Nephron (organoid): ENCODE measurements at regions not wholly inside any gene's neighbourhood (a gene's known extent, or its start where the extent isn't known, plus 50 kb on each side); places are given as distances from the start of the nearest gene placed in this dataset.

Experiments
- H3K27ac Mint-ChIP-seq, 3 experiments: 2 replicates each; pipeline ENCODE4 v1.8.0; 2020; ENCODE audit warnings: mixed read lengths in 3 of 3, mild to moderate bottlenecking in 2 of 3, moderate library complexity in 1 of 3
- H3K27me3 Mint-ChIP-seq: 2 replicates; pipeline ENCODE4 v1.8.0; 2021; ENCODE audit warnings: low read depth, mild to moderate bottlenecking, moderate library complexity, mixed read lengths
- H3K36me3 Mint-ChIP-seq: 2 replicates; pipeline ENCODE4 v1.8.0; 2020; ENCODE audit warnings: low read depth, mixed read lengths
- H3K4me1 Mint-ChIP-seq: 2 replicates; pipeline ENCODE4 v1.8.0; 2020; ENCODE audit warnings: mixed read lengths
- H3K4me3 Mint-ChIP-seq, 3 experiments: 2 replicates each; pipeline ENCODE4 v1.8.0; 2020; ENCODE audit warnings: mild to moderate bottlenecking in 3 of 3, mixed read lengths in 3 of 3, moderate library complexity in 2 of 3
- H3K9me3 Mint-ChIP-seq: 2 replicates; pipeline ENCODE4 v1.8.0; 2020; ENCODE audit warnings: mixed read lengths
- CTCF ChIP-seq, 3 experiments: fragments of 200-600 bp; sonication (generic); IDR thresholded peaks; one replicate each; pipeline ENCODE4 v1.5.0; 2021; ENCODE audit warnings: antibody characterized with exemption in 3 of 3; ENCODE audit not compliant: unreplicated experiment in 3 of 3

- H3K27ac Mint-ChIP-seq = no peak overlapping the region
- no peaks in the 10 kb centered on the region for H3K4me1 Mint-ChIP-seq
- no peaks in the 10 kb centered on the region for H3K36me3 Mint-ChIP-seq
- peaks cover 3% of the 10 kb centered on the region for H3K9me3 Mint-ChIP-seq
- no peak overlapping the region for H3K4me3 Mint-ChIP-seq
- H3K27me3 Mint-ChIP-seq = no peaks in the 10 kb centered on the region
- TF ChIP-seq CTCF (IDR thresholded peaks at IDR 0.05; ENCODE audit: unreplicated experiment in 3 of 3) = no peak
Observed at GRCh38 chr3:87982421-87982820, 76.4 kb downstream of the CGGBP1 start.

GRCh38 chr3:87979527-87979926, 79.3 kb downstream of the CGGBP1 start:
- Mint-ChIP-seq H3K27ac (no peak overlapping the region), H3K27me3 (no peaks in the 10 kb centered on the region), H3K4me1 (no peaks in the 10 kb centered on the region), H3K9me3 (peaks cover 3% of the 10 kb centered on the region), H3K4me3 (no peak overlapping the region), H3K36me3 (no peaks in the 10 kb centered on the region)
- TF ChIP-seq CTCF (IDR thresholded peaks at IDR 0.05; ENCODE audit: unreplicated experiment in 3 of 3) = no peak

- Mint-ChIP-seq H3K36me3 (no peaks in the 10 kb centered on the region), H3K9me3 (peaks cover 3% of the 10 kb centered on the region), H3K4me1 (no peaks in the 10 kb centered on the region), H3K27ac (no peak overlapping the region), H3K27me3 (no peaks in the 10 kb centered on the region), H3K4me3 (no peak overlapping the region)
- no peak for TF ChIP-seq CTCF (IDR thresholded peaks at IDR 0.05; ENCODE audit: unreplicated experiment in 3 of 3)
Observed at GRCh38 chr3:87977765-87978164, 81.0 kb downstream of the CGGBP1 start.

GRCh38 chr3:87975716-87976115, 83.1 kb downstream of the CGGBP1 start:
- no peak overlapping the region for H3K4me3 Mint-ChIP-seq
- no peak overlapping the region for H3K27ac Mint-ChIP-seq
- no peaks in the 10 kb centered on the region for H3K4me1 Mint-ChIP-seq
- H3K36me3 Mint-ChIP-seq = no peaks in the 10 kb centered on the region
- no peak for TF ChIP-seq CTCF (IDR thresholded peaks at IDR 0.05; ENCODE audit: unreplicated experiment in 3 of 3)
- peaks cover 3% of the 10 kb centered on the region for H3K9me3 Mint-ChIP-seq
- no peaks in the 10 kb centered on the region for H3K27me3 Mint-ChIP-seq

- no peak for TF ChIP-seq CTCF (IDR thresholded peaks at IDR 0.05; ENCODE audit: unreplicated experiment in 3 of 3)
- H3K27ac Mint-ChIP-seq = no peak overlapping the region
- H3K27me3 Mint-ChIP-seq = no peaks in the 10 kb centered on the region
- H3K36me3 Mint-ChIP-seq = no peaks in the 10 kb centered on the region
- no peak overlapping the region for H3K4me3 Mint-ChIP-seq
- H3K4me1 Mint-ChIP-seq = no peaks in the 10 kb centered on the region
- peaks cover 3% of the 10 kb centered on the region for H3K9me3 Mint-ChIP-seq
Observed at GRCh38 chr3:87973906-87974305, 84.9 kb downstream of the CGGBP1 start.

GRCh38 chr3:87969620-87970019, 89.2 kb downstream of the CGGBP1 start:
- no peak for TF ChIP-seq CTCF (IDR thresholded peaks at IDR 0.05; ENCODE audit: unreplicated experiment in 3 of 3)
- no peak overlapping the region for H3K4me3 Mint-ChIP-seq
- H3K27ac Mint-ChIP-seq = peak overlapping the region in 1 of 3 experiments; percentile 14
- no peaks in the 10 kb centered on the region for H3K27me3 Mint-ChIP-seq
- H3K9me3 Mint-ChIP-seq = peaks cover 4% of the 10 kb centered on the region
- no peaks in the 10 kb centered on the region for H3K4me1 Mint-ChIP-seq
- no peaks in the 10 kb centered on the region for H3K36me3 Mint-ChIP-seq
